HG03025 (cell line): ENCODE measurements at regions not wholly inside any gene's neighbourhood (a gene's known extent, or its start where the extent isn't known, plus 50 kb on each side); places are given as distances from the start of the nearest gene placed in this dataset.
"Not testable (repeated sequence)": the region's sequence is repeated elsewhere in the genome, so short reads cannot be mapped to it uniquely, and the experiment has no call there.

Experiments
- ATAC-seq: cut with Tn5 transposase; IDR thresholded peaks from one replicate; pipeline ENCODE4 v1.9.1; 2021; ENCODE audit warnings: mild to moderate bottlenecking, moderate library complexity; ENCODE audit not compliant: unreplicated experiment, low FRiP score

DNA sequence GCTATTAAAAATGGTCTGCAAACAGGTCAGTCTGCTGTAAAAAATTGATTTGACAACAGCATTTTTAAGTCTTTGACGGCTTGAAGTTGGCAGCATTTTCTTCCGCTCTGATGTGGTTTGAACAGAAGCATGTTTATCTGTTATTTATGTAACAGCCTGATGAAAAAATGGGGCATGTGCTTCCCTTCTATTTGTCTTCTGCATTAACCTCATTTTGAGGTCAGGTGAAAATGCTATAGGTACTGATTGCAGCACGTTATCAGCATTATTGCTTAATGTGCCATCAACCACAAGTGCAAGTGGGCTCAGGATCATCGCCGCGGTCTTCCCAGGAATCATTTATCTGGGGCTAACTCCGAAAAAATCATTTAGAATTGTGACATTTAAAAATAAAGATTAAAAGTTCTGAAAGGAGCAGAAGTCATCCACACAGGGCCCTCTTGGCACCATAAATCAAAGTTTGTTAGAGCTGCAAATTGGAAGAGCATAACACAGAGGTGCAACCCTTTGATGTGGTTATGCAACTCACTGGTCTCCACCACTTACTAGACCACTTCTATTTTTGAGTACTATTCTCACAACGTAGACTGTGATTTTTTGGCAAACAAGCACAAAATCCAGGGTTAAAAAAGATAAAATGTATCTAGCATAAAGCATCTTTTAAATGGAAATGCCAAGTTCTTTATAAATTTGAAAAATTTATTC, 307.7 kb downstream of the MDFIC start:
- no peak for ATAC-seq

DNA sequence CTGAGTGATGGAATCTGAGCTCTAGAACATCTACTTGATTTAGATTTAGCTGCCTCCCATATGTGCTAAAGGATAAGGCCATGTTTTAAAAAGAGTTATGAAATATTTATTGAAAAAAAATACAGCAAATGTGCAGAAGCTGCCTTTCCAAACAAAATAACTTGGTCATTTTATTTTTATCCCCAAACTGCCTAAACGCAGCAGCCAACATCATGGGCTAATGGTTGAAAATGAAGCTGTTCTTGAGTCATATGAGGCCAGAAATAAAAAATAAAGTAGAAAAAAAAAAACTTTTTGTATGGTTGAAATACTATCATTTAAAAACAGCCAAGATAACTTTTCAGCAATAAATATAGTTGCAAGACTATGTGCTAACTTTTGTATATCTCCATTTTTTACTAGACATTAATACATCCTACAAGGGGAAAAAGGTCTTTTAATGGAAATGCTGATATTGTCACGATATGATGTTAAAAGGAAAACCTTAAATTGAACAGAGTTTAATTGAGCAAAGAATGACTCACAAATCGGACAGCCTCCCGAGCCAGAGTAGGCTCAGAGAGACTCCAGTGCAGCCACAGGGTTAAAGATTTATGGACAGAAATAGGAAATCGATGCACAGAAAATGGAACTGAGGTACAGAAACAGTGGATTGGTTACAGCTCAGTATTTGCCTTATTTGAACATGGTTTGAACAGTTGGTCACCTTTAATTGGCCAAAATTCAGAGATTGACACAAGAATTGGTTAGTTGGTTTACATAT, 305.8 kb downstream of the MDFIC start:
- no peak for ATAC-seq

DNA sequence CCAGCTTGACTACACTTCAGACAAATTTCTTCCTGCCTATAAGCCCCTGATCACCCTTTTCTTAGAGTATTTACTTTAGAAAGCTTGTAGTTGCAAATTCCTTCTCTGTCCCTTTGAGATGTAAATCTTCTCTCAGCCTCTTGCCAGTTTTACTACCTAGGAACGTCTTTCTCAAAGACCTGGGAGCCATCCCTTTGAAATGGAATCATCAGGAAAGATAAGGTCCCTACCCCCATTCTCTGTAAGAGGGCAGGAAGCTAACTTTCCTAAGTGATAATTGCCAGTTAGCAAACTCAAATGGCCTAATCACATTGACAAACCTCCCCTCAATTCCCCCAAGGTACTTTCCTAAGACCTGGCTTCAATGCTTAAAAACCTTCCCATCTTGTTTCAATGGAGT, 304.5 kb downstream of the MDFIC start:
- ATAC-seq, result no peak

DNA sequence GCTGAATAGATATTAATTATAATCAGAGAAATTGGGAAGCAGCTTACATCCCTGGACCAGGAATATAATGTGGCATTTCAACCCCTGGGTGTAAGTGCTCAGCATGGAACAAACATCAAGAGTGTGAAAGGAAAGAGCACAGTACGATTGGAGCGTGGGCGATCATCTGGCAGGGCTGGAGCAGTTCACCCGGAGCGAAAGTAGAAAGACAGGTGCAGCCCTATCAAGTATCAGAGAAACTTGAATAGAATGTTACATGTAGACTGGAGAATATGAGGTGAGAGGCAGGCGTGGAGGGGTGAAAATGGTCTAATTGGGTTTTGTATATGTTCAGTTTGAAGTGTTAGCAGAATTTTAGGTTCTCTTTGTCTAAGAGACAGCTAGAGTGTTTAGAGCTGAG, 303.0 kb downstream of the MDFIC start:
- no peak for ATAC-seq

DNA sequence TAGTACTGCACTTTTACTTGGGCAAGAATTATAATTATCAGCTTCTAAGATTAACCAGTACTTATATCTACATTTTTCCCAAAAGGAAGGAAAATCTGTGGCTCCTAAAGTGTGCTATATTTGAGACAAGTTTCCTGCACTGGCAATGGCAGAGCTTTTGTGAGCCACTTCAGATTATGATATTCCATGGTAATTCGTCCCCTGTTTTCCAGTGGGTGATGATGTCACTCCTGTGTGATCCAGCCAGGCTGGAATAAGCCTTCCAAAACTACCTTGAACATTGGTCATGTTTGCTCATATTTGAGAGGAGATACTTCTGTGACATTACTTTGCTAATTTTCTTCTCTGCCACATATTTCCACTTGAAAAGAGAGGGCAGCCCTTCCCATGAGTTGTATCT, 302.1 kb downstream of the MDFIC start:
- ATAC-seq, result no peak

DNA sequence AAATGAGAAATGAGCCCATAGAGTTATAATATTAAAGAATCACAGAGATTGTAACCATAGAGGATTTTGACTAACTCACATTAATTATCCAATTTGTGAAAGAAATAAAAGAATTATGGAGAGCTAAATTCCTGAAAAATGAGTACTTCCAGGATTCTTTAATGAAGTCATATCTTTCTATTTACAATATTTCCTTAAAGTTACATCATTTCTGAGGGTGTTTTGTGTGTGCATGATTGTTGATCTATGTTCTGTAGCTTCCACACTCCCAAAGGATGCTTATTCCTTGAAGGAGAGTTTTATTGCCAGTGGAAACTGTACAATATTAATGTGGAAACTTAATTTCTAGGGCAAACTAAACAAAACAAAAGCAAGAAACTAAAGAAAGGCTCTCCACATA, 299.6 kb downstream of the MDFIC start:
- no peak for ATAC-seq

DNA sequence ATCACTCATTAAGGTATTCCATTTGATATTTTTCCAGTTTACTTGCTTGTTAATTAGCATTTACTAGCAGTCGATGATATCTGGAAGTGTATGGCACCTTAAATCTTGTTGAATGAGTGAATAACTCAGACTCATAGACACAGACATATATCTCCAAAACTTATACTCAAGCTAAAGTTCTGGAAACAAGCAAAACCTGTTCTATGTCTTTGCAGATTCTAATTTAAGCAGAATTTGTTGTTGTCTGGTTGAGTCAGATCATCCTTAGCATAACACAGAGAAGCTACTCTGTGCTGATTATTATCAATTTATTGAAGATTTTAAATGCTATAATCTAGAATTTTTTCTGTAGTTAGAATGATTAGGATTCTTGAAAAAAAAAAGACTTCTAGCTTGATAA, 296.2 kb downstream of the MDFIC start:
- no peak for ATAC-seq

DNA sequence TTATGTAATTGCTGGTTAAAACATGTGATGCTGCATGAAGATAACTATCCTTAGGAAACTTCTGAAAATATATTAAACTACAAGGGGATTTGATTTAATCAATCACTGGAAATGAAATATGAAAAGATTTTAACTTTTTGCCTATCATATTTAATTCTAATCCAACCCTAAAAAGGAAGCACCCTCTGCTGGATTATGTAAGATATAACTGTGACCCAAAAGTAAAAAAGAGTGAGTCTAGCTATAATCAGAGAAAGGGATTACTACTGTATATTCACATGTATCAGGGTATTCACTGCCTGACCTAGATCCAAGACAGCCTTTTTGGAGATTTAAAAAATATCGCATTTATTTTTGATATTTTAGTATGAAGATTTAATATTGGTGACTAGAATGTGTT, 295.5 kb downstream of the MDFIC start:
- ATAC-seq, result no peak

DNA sequence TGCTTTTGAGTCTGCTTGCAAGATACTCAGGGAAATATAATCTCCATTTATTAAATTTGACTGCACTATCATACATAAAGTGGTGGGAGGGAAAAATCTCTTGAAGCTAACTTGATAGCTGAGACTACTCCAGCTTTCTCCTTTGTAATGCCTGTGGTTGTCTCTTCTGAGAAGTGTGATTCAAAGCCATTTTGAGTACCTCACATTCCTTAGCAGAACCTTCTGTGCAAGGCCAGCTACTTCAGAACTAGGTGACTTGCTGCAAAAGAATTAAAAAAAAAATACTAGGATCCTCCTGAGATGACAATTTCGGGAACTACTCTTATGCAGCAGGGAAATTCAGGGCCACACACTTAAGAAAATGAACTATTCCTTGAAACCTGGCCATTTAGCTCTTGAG, 294.8 kb downstream of the MDFIC start:
- ATAC-seq, result no peak

DNA sequence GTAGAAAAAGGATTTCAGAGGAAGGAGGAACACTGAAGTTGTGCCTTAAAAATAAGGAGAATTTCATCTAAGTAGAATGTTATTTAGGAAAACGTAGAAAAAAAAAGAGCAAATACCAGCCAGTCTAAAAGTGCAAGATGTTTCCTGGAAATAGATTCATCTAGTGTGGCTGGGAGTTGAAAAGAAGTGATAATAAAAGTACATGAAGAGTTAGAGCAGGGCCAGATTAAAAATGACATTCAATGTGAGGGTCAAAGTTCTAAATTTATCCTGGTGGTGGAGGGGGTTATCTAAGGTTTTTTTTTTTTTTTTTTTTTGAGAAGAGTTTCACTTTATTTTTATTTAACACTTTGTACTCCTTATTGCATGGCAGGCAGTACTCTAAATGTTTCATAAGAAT, 289.3 kb downstream of the MDFIC start:
- no peak for ATAC-seq

DNA sequence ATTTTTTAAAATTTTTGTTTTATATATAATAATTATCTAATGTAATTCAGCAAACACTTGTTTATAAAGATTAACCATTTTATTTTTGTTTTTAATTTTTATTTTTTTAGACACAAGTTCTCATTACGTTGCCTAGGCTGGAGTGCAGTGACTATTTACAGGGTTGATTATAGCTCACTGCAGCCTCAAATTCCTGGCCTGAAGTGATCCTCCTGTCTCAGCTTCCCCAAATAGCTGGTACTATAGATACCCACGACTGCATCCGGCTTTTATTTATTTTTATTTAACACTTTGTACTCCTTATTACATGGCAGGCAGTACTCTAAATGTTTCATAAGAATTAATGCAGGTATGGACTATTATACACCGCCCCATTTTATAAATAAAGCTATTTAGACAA, 288.7 kb downstream of the MDFIC start:
- ATAC-seq, result no peak

DNA sequence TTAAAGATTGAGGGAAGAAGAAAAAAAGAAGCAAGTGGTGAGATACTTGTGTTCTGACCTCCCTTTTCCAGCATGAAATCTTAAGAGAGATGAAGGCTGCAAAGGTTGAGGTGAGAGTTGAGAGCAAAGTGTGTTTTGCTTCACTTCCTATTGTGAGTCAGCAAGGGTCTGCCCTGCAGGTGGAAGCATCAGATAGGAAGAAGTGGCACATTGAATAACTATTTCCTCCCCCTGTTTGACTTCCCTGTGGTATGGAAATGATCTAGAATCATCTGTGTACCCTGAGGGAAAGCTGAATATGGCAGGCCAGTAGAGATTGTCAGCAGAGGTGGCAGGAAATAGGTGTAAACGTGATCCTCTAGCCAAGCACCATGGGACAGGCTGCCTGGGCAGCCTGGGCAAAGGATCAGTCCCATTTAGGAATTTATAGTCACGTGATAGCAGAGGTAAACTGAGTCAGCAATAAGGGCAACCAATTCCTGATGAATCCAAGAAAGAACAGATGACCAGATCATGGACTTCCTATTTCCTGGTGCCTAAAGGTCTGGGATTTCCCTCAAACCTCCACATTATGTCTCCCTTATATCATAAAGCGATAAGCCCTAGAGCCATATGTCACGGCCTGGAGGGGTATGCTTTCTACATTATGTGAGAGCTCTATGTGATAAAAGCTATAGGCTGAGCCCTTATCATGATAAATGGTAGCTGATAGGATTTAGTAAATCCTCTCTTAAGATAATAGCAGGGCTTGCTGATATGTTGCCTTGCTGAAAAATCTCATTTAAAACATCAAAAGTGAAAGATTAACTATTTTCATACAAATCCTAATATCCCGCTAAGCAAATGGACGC, 287.0 kb downstream of the MDFIC start:
- no peak for ATAC-seq

DNA sequence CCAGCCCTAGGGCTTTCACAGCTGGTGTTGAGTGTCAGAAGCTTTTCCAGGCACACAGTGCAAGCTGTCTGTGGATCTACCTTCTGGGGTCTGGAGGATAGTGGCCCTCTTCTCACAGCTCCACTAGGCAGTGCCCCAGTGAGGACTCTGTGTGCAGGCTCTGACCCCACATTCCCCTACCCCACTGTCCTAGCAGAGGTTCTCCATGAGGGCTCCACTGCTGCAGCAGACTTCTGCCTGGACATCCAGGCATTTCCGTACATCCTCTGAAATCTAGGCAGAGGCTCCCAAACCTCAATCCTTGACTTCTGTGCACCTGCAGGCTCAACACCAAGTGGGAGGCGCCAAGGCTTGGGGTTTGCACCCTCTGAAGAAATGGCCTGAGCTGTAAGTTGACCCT, 284.5 kb downstream of the MDFIC start:
- not testable (repeated sequence) for ATAC-seq

DNA sequence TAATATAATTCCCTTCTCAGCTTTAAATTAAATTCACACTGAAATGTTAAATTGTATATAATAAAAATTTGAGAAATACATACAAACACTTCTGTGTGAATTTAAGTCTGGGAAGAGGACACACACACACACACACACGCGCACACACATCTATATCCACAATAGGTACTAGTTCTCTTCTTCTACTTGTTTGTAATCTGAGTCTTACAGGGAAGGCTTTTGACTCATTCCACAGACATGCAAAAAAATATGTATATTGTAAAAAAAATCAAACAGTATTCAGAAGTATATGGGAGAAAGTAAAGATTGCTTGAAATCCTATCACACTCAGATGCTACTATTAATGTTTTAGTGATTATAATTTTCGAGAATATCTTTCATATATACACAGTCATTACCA, 276.2 kb downstream of the MDFIC start:
- no peak for ATAC-seq

DNA sequence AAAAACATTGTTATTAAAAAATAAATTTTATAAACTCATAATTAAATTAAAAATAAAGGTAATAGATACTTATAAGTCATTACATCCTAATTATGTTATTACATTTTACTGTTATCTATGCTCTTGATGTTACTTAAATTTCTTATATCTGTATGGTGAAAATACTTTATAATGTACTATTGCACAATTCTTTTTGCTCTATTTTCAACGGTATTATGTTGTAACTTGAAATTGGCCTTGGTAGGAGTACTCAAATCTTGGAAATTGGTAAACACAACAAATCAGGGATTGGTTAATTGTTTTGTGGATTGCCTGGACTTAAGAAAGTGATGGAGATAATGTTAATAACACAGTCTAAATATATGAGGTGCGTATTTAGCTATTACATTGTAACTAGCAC, 273.3 kb downstream of the MDFIC start:
- no peak for ATAC-seq

DNA sequence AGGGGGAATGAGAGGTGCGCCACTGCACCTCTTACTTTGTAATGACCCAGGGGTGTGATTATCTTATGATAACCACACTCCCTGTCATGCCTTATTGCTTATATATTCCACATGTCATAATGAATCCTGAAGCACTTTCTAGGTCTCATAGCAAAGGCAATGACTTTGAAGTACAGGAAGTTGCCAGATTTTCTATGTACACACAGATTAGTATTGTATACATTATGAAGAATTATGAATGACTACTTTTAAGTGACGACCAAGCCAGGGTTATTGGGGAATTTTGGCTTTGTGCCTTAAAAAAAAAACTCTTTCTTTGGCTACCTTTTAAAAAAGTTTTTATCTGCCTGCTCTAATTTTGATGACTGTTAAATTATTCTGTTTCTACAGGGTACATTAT, 269.6 kb downstream of the MDFIC start:
- no peak for ATAC-seq

DNA sequence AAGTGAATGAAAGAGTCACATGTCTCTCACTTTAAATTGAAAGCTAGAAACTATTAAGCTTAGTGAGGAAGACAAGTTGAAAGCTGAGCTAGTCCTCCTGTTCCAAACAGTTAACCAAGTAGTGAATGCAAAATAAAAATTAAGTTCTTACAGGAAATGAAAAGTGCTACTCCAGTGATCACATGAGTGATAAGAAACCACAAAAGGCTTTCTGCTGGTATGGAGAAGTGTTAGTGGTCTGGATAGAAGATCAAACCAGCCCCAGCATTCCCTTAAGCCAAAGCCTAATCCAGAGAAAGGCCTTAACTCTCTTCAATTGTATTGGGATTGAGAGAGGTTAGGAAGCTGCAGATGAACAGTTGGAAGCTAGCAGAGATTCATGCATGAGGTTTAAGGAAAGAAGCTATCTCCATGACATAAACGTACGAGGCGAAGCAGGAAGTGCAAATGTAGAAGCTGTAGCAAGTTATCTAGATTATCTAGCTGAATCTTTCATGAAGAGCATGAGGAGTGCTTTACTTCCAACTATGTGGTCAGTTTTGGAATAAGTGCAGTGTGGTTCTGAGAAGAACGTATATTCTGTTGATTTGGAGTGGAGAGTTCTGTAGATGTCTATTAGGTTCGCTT, 261.6 kb downstream of the MDFIC start:
- ATAC-seq, result no peak

DNA sequence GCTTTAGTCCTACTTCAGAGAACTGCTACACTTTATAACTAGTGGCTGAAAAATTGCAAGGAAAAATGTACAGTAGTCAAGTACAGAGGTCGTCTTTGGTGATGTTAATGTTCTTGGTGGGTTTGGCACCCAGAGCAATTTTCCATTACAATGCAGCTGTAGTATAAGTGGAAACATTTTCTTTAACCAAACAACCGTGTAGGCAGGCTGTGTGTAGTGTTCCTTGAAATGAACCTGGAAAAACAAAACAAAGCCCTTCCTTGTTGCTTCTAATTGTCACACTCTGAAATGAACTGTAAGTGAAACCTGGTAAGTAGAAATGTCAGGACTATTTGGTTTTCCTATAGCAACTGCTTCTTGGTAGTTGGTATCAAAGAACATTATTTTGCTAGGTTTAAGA, 256.9 kb downstream of the MDFIC start:
- no peak for ATAC-seq

DNA sequence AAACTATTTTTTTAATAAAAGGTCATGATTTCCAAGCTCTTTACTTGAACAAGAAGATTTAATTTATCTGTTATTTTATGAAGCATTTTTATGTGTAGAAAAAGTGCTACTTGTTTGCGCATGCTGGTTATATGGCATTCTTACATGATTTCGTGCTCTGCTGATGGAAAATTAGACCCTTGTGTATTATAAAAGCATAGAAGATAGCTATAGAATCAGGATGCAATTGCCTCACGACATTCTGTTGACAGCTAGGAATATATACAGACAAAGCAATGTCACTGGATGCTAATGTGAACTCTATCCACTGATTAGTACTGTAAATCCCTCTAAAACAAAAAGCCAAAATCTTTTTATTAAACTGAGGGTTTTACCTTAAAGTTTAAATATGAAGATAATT, 255.9 kb downstream of the MDFIC start:
- ATAC-seq, result no peak

DNA sequence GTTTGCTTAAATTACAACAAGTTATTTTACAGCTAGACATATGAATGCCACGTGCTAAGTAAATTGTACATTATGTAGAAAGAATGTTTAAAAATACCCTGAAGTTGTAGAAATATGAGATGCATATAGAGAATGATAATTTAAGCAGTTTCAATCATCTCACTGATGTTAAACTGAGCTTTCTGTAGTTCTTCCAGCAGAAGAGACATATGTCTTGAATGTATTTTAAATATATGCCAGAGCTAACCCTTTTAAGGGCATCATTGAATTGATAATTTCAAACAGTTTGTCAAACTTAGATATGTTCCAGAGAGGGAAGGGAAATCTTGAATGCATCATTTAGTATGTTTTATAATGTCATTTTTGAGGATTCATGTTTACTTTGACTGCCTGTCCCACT, 255.2 kb downstream of the MDFIC start:
- ATAC-seq, result no peak

DNA sequence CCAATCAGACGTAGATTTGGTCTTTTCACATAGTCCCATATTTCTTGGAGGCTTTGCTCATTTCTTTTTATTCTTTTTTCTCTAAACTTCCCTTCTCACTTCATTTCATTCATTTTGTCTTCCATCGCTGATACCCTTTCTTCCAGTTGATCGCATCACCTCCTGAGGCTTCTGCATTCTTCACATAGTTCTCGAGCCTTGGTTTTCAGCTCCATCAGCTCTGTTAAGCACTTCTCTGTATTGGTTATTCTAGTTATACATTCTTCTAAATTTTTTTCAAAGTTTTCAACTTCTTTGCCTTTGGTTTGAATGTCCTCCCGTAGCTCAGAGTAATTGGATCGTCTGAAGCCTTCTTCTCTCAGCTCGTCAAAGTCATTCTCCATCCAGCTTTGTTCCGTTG, 250.5 kb downstream of the MDFIC start:
- ATAC-seq, result not testable (repeated sequence)
